HG02973 (cell line): ENCODE measurements at regions not wholly inside any gene's neighbourhood (a gene's known extent, or its start where the extent isn't known, plus 50 kb on each side); places are given as distances from the start of the nearest gene placed in this dataset.
"Not testable (repeated sequence)": the region's sequence is repeated elsewhere in the genome, so short reads cannot be mapped to it uniquely, and the experiment has no call there.

Source experiments
- ATAC-seq: cut with Tn5 transposase; IDR thresholded peaks from one replicate; pipeline ENCODE4 v1.9.1; 2021; ENCODE audit warnings: moderate library complexity; ENCODE audit not compliant: unreplicated experiment

GRCh38 chr10:117601716-117602115 is 59.2 kb downstream of the EMX2 start:
- no peak for ATAC-seq

- no peak for ATAC-seq
These were observed 60.5 kb downstream of the EMX2 start for GRCh38 chr10:117603081-117603480.

DNA sequence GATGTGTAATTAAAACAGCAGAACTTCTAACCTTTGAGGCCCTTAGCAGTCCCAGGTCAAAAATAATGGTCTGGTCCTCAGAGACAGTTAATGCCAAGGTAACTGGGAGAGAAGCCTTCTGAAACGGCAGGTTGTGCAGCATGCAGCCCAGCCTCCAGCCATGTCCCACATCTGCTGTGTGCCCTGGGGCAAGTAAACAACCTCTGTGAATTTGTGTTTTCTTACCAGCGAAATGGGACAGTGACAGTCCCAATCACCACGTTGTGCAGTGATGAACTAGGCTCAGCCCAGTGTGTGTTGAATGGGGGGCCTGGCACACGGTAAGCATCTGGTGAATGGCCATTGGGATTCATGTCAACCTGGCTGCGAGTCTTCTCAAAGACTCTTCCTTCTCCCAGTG is 61.2 kb downstream of the EMX2 start:
- ATAC-seq, result no peak

DNA sequence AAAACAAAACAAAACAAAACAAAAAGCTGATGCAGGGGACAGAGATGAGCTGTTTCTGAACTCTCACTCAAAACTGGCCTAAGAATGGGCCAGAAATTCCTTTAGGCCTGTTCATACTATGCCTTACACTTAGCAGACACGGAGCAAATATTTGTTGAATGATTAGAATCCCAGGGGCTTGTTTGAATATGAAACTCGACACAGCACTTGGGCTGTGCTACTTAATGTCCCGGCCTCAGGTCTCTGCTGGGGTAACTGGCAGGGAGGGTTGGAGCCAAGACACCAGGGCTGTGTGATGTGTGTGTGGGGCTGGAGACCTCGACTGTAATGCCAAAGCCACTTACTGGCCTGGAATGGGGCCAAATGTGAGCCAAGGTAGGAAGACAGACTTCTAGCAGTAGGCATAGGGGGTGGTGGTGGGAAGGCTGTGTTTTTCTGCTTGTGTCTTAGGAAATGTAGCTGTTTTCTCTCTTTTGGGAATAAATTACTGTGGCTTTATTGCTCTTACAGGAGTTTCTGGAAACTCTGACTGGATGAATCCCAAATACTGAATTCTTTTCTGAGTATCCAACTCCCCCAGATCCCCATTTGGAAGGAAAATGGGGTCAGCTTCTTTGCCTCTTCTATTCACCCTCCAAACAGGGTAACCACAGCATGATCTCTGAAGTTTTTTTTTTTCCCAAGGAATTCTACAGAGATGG is 66.7 kb downstream of the EMX2 start:
- no peak for ATAC-seq

GRCh38 chr10:117609796-117610170 is 67.2 kb downstream of the EMX2 start:
- ATAC-seq, result no peak

DNA sequence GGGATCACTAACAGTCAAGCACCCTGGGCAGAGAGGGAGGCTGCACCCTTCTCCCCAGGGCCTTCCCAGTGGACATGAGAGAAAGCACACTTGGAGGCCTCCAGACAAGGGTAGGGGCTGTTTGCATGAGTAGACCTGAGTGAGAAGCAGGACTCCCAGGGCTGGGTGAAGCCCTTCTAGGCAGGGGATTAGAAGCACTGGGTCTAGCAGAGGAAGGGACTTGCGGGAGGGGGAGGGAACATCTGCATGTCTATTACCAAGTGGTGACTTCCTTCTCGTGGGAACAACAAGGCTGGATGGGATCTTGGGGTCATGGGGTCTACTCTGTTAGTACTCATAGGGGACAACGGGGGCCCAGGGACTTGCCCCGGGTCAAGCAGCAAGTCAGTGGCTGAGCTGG is 67.8 kb downstream of the EMX2 start:
- no peak for ATAC-seq

GRCh38 chr10:117612113-117612512 is 69.6 kb downstream of the EMX2 start:
- ATAC-seq, result no peak

DNA sequence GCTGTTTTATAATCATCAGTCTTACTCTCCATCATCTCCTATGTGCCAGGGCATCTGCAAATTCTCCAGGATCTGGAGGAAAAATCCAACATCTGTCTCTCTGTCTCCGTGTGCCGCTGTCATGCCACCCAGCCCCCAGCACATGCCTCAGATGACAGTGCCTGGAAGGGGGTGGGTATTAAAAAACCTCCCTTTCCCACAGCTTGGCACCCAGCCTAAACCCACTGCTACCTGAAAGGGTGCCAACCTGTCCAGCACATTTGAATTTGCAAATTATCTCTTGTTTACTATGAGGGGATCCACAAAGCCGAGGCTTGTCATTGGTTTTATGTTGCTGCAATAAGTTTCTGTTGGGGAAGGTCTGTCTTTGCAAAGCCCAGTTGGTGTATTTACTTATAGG is 73.1 kb downstream of the EMX2 start:
- ATAC-seq, result no peak

- ATAC-seq, result no peak
These were observed 73.6 kb downstream of the EMX2 start for GRCh38 chr10:117616179-117616578.

- ATAC-seq, result no peak
These were observed 74.5 kb downstream of the EMX2 start for GRCh38 chr10:117617086-117617485.

GRCh38 chr10:117617659-117618058 is 75.1 kb downstream of the EMX2 start:
- no peak for ATAC-seq

DNA sequence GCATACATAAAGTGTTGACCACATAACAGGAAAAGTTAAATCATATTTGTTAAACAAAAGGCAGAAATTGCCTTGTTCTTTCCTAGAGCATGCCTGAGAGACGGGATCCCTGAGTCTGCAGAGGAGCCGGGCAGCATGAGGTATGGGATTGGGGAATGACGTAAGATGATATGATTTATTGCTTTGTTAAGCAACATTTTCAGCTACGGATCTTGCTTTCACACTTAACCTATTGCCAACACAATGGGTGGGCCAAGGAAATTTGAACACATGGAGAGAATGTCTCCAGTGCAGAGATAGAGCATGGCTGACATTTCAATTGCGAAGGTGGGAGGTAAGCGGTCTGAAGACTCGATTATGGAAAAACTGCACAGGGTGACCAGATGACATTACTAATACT is 76.7 kb downstream of the EMX2 start:
- ATAC-seq, result no peak

- no peak for ATAC-seq
These were observed 77.3 kb downstream of the EMX2 start for GRCh38 chr10:117619707-117620405.

GRCh38 chr10:117621196-117621595 is 78.7 kb downstream of the EMX2 start:
- ATAC-seq, result no peak

DNA sequence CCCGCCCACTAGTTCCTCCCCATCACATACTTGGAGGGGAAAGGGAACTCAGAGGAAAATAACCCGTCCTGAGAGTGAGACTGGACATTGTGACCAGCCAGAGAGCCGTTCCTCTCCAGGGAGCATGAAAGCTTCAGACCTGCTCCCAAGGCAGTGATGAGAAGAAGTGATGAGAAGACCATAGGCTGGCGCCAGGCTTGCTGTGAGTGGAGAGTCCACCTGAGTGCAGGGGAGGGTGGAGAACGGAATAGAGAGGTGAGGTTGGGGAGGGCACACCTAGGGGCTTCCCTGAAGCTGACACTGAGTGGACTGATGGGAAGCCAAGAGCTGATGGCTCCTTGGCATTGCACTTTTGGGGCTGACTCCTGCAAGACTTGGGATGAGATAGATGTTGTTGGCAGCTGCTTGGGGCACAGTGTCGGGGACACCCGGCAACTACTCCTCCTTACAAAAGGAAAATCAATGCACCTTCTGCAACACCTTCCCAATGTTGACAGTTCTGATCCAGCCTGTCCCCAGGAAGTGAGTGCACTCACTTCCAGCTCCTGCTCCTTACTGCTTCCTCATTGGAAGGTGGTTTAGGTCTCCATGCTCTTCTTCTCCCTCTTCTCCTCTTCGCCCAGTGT is 79.4 kb downstream of the EMX2 start:
- ATAC-seq, result no peak

- ATAC-seq, result no peak
These were observed 80.1 kb downstream of the EMX2 start for GRCh38 chr10:117622471-117623184.

DNA sequence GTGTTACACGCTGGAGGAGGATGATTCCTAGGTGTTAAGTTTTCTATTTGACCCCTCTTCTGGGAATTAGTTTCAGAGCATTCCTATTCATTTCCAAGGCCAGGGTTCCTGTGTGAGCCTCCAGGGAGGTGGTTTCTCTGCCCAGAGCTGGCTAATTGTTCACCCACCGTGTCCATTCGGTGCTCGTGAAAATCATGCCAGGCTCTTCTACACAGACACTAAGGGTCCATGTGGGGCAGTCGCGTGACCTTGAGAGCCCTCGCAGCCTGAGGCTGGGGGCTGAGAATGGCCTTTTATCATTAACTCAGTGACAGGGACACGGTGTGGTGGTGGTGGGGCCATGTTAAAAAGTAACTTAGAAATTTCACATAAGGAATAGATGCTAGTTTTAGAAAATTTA is 83.7 kb downstream of the EMX2 start:
- ATAC-seq, result no peak

- no peak for ATAC-seq
These were observed 85.0 kb downstream of the EMX2 start for GRCh38 chr10:117627561-117627960.

DNA sequence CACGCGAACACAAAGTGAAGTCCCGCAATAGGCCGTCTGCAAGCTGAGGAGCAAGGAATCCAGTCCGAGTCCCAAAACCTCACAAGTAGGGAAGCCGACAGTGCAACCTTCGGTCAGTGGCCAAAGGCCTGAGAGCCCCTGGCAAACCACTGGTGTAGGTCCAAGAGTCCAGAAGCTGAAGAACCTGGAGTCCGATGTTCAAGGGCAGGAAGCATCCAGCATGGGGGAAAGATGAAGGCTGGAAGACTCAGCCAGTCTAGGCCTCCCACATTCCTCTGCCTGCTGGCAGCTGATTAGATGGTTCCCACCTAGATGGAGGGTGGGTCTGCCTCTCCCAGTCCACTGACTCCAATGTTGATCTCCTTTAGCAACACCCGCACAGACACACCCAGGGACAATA is 87.2 kb downstream of the EMX2 start:
- ATAC-seq, result not testable (repeated sequence)

- no peak for ATAC-seq
These were observed 89.0 kb downstream of the EMX2 start for GRCh38 chr10:117631276-117632145.

DNA sequence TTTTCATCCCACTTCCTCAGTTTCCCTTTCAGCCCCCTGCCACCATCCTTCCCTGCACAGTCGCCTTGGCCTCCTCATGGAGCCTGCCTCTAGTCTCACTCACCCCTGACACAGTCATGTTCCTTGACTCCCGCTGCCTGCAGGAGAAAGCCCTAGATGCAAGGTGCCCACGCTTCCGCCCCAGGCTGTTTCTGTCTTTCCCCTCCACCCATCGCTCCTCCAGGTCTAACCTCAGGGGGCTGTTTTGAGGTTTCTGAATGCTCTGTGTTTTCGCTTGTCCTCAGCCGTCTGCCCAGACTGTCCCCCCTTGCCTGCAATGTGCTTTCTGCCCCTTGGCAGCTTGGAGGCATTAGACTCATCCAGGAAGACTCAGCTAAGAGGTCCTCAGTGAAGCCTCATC is 89.9 kb downstream of the EMX2 start:
- ATAC-seq, result no peak
